Vagina (tissue), 2 donors: ENCODE measurements at regions not wholly inside any gene's neighbourhood (a gene's known extent, or its start where the extent isn't known, plus 50 kb on each side); places are given as distances from the start of the nearest gene placed in this dataset.

Experiments used
- DNase-seq, 2 donors: peaks; one replicate each; pipeline ENCODE4 v3.0.0-alpha.2; 2017; ENCODE audit errors: extremely low spot score in 2 of 2
- H3K27ac ChIP-seq: fragments of 200-600 bp; sonication (generic); one replicate; pipeline ENCODE4 v1.5.1; 2019
- H3K27me3 ChIP-seq: fragments of 200-600 bp; sonication (generic); one replicate; pipeline ENCODE4 v1.5.1; 2019
- H3K36me3 ChIP-seq, 2 donors: fragments of 200-600 bp; sonication (generic); one replicate each; pipeline ENCODE4 v1.5.1; 2017 to 2019
- H3K4me1 ChIP-seq: fragments of 200-600 bp; sonication (generic); one replicate; pipeline ENCODE4 v1.5.1; 2019
- H3K4me3 ChIP-seq, 2 donors: fragments of 200-600 bp; sonication (generic); 1 replicate in 1 of 2; 2 replicates in 1 of 2; pipeline ENCODE4 v1.5.1; 2016 to 2019
- H3K9me3 ChIP-seq: fragments of 200-600 bp; sonication (generic); one replicate; pipeline ENCODE4 v1.5.1; 2019
- POLR2A ChIP-seq, 2 donors: fragments of 450-650 bp; IDR thresholded peaks; one replicate each; pipeline ENCODE4 v1.6.1; 2017; ENCODE audit warnings: antibody characterized with exemption in 2 of 2, mild to moderate bottlenecking in 2 of 2, moderate library complexity in 2 of 2
- POLR2AphosphoS5 ChIP-seq, 2 donors: sonication (generic); formaldehyde crosslinking; IDR thresholded peaks; one replicate each; pipeline ENCODE4 v1.9.0; 2017; ENCODE audit warnings: antibody characterized with exemption in 2 of 2, mild to moderate bottlenecking in 2 of 2, low read depth in 1 of 2; ENCODE audit not compliant: insufficient read depth in 1 of 2
- intact Hi-C: fragments of 100-400 bp; cut with DNase I; formaldehyde crosslinking; loops from one replicate; pipeline ENCODE4 v1.15.1; 2023
- TF ChIP-seq, protein P1 (sequence below), 3 experiments: fragments of 450-650 bp in 2 of 3; fragments of 200-600 bp in 1 of 3; sonication (generic) in 1 of 3; IDR thresholded peaks; one replicate each; pipeline ENCODE4 v1.5.1; 2017 to 2019; ENCODE audit warnings: antibody characterized with exemption in 3 of 3, mild to moderate bottlenecking in 2 of 3, moderate library complexity in 2 of 3

DNA sequence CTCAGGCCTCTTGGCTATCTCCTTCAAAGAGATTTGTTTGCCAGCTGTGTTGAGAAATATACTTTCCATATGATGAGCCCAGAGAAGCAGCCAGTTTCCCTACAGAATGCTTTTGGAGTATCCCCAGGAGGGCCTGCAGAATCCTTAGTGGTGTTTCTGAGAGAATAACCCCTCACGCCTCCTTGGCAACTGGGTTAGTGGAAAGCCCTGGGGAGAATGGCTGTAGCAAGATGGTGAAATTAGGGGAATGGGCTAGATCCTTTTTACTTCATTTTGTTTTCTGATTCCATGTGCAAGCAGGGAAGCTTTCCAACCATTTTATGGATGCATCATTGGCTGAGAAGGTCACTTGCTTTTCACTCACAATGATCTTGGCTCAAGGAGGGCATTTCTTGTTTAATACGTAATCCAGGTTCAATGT, 364.6 kb downstream of the DMRT2 start:
- Histone ChIP-seq H3K9me3 (no peaks in the 10 kb centered on the region), H3K4me3 (no peak overlapping the region), H3K27me3 (no peaks in the 10 kb centered on the region), H3K4me1 (no peaks in the 10 kb centered on the region), H3K27ac (no peak overlapping the region), H3K36me3 (no peaks in the 10 kb centered on the region)
- TF ChIP-seq POLR2AphosphoS5 (IDR thresholded peaks at IDR 0.05; ENCODE audit: insufficient read depth in 1 of 2, low read depth in 1 of 2): no peak
- intact Hi-C loops: no loop called here
- DNase-seq: no peak

DNA sequence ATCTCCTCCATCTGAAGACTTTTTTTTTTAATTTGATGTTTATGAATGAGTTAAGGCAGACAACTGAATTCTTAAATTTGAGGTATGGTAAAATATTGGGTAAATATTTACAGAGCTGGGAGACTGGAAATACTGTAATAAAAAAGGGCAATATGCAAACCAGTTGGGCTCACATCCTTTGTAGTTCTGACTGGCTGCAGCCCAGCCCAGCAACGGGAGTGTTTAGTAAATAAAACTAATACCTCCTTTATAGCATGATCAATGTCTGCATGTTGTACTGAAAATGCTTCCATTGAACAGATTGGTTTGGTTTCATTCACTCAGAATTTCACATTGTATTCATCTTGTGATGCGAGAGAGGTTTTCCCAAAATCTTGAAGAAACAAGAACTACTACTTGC, 365.0 kb downstream of the DMRT2 start:
- Histone ChIP-seq H3K27ac (no peak overlapping the region), H3K4me1 (no peaks in the 10 kb centered on the region), H3K36me3 (no peaks in the 10 kb centered on the region), H3K9me3 (no peaks in the 10 kb centered on the region), H3K4me3 (no peak overlapping the region), H3K27me3 (no peaks in the 10 kb centered on the region)
- intact Hi-C loops: no loop called here
- no peak for DNase-seq
- TF ChIP-seq, protein P1, sequence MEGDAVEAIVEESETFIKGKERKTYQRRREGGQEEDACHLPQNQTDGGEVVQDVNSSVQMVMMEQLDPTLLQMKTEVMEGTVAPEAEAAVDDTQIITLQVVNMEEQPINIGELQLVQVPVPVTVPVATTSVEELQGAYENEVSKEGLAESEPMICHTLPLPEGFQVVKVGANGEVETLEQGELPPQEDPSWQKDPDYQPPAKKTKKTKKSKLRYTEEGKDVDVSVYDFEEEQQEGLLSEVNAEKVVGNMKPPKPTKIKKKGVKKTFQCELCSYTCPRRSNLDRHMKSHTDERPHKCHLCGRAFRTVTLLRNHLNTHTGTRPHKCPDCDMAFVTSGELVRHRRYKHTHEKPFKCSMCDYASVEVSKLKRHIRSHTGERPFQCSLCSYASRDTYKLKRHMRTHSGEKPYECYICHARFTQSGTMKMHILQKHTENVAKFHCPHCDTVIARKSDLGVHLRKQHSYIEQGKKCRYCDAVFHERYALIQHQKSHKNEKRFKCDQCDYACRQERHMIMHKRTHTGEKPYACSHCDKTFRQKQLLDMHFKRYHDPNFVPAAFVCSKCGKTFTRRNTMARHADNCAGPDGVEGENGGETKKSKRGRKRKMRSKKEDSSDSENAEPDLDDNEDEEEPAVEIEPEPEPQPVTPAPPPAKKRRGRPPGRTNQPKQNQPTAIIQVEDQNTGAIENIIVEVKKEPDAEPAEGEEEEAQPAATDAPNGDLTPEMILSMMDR (IDR thresholded peaks at IDR 0.05): no peak

DNA sequence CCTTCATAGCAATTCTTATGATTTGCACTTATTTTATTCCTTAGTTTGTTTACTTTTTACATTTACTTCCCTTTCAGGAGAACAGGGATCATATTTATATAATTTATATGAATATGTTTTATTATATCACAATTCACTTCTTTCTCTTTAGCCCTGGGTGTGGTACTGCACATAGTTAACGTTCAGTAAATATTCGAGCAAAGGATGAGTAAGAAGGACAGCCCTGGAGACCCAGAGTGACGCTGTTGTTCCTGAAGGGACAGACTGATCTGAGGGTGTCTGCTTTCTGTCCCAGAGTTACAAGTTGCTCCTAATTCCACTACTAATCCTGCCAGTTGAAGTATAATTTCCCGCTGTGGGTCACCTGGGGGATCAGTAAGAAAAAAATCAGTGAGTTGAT, 366.1 kb downstream of the DMRT2 start:
- Histone ChIP-seq H3K36me3 (no peaks in the 10 kb centered on the region), H3K27me3 (no peaks in the 10 kb centered on the region), H3K4me1 (no peaks in the 10 kb centered on the region), H3K4me3 (no peak overlapping the region), H3K9me3 (no peaks in the 10 kb centered on the region), H3K27ac (no peak overlapping the region)
- intact Hi-C loops: no loop called here
- TF ChIP-seq POLR2A (IDR thresholded peaks at IDR 0.05): no peak
- TF ChIP-seq, protein P1 (IDR thresholded peaks at IDR 0.05): no peak
- no peak for TF ChIP-seq POLR2AphosphoS5 (IDR thresholded peaks at IDR 0.05; ENCODE audit: insufficient read depth in 1 of 2, low read depth in 1 of 2)
- DNase-seq: no peak

DNA sequence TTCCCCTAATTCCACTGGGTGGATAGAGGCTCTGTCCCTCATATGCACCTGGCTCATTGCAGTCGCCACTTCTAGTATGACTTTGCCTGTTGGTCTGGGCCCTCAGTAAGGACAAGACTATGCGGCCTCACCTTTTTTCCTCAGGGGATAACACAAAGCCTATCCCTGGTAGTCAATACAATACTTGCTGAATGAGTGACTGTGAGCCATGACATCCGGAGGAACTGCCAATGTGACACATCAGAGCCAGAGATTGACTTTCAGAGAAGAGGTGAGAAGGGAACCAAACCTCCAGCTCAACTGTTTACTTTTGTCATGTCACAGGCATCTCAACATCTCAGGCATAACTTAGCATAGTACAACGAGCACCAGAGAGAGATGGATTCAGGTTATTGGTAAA, 371.3 kb downstream of the DMRT2 start:
- intact Hi-C loops: no loop called here
- no peak overlapping the region for H3K27ac ChIP-seq
- DNase-seq: no peak

DNA sequence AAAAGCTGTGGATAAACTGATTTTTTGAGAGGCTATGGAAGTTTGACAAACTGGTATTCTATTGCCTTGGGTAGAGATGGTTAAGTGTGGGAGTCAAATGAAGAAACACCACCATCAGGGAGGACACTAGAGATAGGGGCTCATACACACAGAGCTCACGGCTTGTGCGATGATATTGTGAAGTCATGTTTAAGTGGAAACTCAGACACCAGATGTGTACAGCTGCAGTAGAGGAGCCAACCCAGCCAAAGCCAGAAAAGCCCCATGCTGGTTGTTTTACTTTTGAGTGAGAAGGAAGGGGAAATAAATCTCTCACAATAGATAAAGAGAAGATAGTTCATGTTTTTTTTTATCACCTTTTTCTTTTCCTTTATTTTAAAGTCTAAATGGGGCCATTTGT, 377.7 kb downstream of the DMRT2 start:
- no peak overlapping the region for H3K4me3 ChIP-seq
- H3K27ac ChIP-seq: no peak overlapping the region
- intact Hi-C loops: no loop called here
- H3K36me3 ChIP-seq: no peaks in the 10 kb centered on the region
- TF ChIP-seq, protein P1 (IDR thresholded peaks at IDR 0.05): no peak
- no peak for TF ChIP-seq POLR2A (IDR thresholded peaks at IDR 0.05)
- no peak for TF ChIP-seq POLR2AphosphoS5 (IDR thresholded peaks at IDR 0.05; ENCODE audit: insufficient read depth in 1 of 2, low read depth in 1 of 2)
- H3K27me3 ChIP-seq: no peaks in the 10 kb centered on the region
- DNase-seq: no peak
- H3K4me1 ChIP-seq: no peaks in the 10 kb centered on the region
- H3K9me3 ChIP-seq: no peaks in the 10 kb centered on the region

More for the DNA sequence above, 371.3 kb downstream of the DMRT2 start:
- no peaks in the 10 kb centered on the region for H3K36me3 ChIP-seq
- H3K9me3 ChIP-seq: no peaks in the 10 kb centered on the region
- no peaks in the 10 kb centered on the region for H3K4me1 ChIP-seq
- no peaks in the 10 kb centered on the region for H3K27me3 ChIP-seq
- TF ChIP-seq, protein P1 (IDR thresholded peaks at IDR 0.05): no peak
- TF ChIP-seq POLR2A (IDR thresholded peaks at IDR 0.05) (no peak), POLR2AphosphoS5 (IDR thresholded peaks at IDR 0.05; ENCODE audit: insufficient read depth in 1 of 2, low read depth in 1 of 2) (no peak)
- no peak overlapping the region for H3K4me3 ChIP-seq

DNA sequence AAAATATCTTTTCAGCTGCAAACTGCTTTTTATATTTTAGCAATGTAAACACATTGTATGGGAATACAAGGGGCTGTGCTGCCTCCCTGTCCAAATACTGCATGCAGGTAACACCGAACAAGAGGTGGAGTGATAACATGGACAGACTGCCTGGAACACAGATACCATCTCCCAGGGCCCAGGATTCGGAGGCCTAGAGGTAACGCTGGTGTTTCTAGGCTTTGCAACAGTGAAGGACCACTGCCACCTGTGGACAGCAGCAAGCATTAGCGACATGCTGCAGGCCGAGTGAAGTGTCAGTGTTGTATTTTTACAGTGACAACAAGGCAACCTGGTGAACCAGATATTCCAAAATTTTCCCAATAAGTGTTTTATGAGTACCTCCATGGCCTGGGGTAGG, 379.1 kb downstream of the DMRT2 start:
- no peak for DNase-seq
- intact Hi-C loops: no loop called here
- Histone ChIP-seq H3K4me1 (no peaks in the 10 kb centered on the region), H3K27ac (no peak overlapping the region), H3K36me3 (no peaks in the 10 kb centered on the region), H3K9me3 (no peaks in the 10 kb centered on the region), H3K27me3 (no peaks in the 10 kb centered on the region), H3K4me3 (no peak overlapping the region)
- no peak for TF ChIP-seq POLR2AphosphoS5 (IDR thresholded peaks at IDR 0.05; ENCODE audit: insufficient read depth in 1 of 2, low read depth in 1 of 2)
- TF ChIP-seq, protein P1 (IDR thresholded peaks at IDR 0.05): no peak
- no peak for TF ChIP-seq POLR2A (IDR thresholded peaks at IDR 0.05)
